GM12878 (cell line): ENCODE measurements at regions not wholly inside any gene's neighbourhood (a gene's known extent, or its start where the extent isn't known, plus 50 kb on each side); places are given as distances from the start of the nearest gene placed in this dataset.

Experiments used
- ATAC-seq: fragments of 200-7000 bp; cut with Tn5 transposase; 3 replicates; pipeline ENCODE4 v1.9.1; 2020; ENCODE audit warnings: mild to moderate bottlenecking, moderate library complexity
- BruUV-seq: library from RNA; stranded (reverse); fragments of 400-500 nt; replicated peaks from 2 replicates; lab custom pipeline; 2021; lab: Mats Ljungman, UMichigan
- CTCF ChIA-PET: fragments of 300-600 bp; sonication (Branson Sonifier 250); formaldehyde crosslinking; extraction: SDS; loops from one replicate; lab custom pipeline; 2021; ENCODE audit warnings: inconsistent platforms; lab: Yijun Ruan, JAX
- POLR2A ChIA-PET: fragments of 350-600 bp; formaldehyde crosslinking; extraction: SDS; loops from one replicate; lab custom pipeline; 2021; ENCODE audit warnings: inconsistent platforms; lab: Charles Lee
- RAD21 ChIA-PET: fragments of 300-600 bp; sonication (Branson Sonifier 250); formaldehyde crosslinking; loops from one replicate; lab custom pipeline; 2023; ENCODE audit warnings: antibody characterized with exemption; ENCODE audit not compliant: unreplicated experiment; lab: Charles Lee
- SMC1A ChIA-PET: fragments of 300-600 bp; sonication (Branson Sonifier 250); formaldehyde crosslinking; loops from one replicate; lab custom pipeline; 2023; ENCODE audit not compliant: unreplicated experiment, uncharacterized antibody; lab: Charles Lee
- DNase-seq: peaks from one replicate; pipeline ENCODE4 v3.0.0-alpha.2; 2011; ENCODE audit warnings: low read depth, low spot score
- FAIRE-seq: peaks from 3 replicates; lab custom pipeline; 2011; peaks lifted over from hg19 to GRCh38; lab: Jason Lieb, UNC
- H2AFZ ChIP-seq: 2 replicates; pipeline ENCODE4 v1.6.0; 2011; ENCODE audit warnings: low read depth, low read length, control low read depth; ENCODE audit not compliant: control insufficient read depth
- H3K27ac ChIP-seq: 2 replicates; pipeline ENCODE4 v1.5.1; 2011; ENCODE audit warnings: control low read depth; ENCODE audit not compliant: control insufficient read depth, insufficient read depth
- H3K27me3 ChIP-seq, 2 experiments: replicated peaks in 1 of 2; 2 replicates each; pipeline versions ENCODE4 v1.6.0 to v1.6.1; 2011; ENCODE audit warnings: low read length in 1 of 2; ENCODE audit not compliant: control insufficient read depth in 2 of 2, insufficient read depth in 2 of 2
- H3K36me3 ChIP-seq, 2 experiments: 2 replicates each; pipeline ENCODE4 v1.5.1; 2011; ENCODE audit warnings: low read length in 1 of 2; ENCODE audit not compliant: control insufficient read depth in 2 of 2, insufficient read depth in 2 of 2
- H3K4me1 ChIP-seq: 2 replicates; pipeline ENCODE4 v1.6.1; 2011; ENCODE audit warnings: mild to moderate bottlenecking, low read length, moderate library complexity, mixed read lengths; ENCODE audit not compliant: control insufficient read depth, insufficient read depth
- H3K4me2 ChIP-seq: 2 replicates; pipeline ENCODE4 v1.6.0; 2011; ENCODE audit warnings: control low read depth; ENCODE audit not compliant: control insufficient read depth, insufficient read depth
- H3K4me3 ChIP-seq: fragments of 200-600 bp; sonication (generic); 2 replicates; pipeline ENCODE4 v1.5.1; 2016
- H3K79me2 ChIP-seq: 2 replicates; pipeline ENCODE4 v1.6.0; 2011; ENCODE audit warnings: low read length; ENCODE audit not compliant: control insufficient read depth, insufficient read depth
- H3K9ac ChIP-seq: 2 replicates; pipeline ENCODE4 v1.8.0; 2011; ENCODE audit warnings: low read length, control low read depth, mixed read lengths; ENCODE audit not compliant: control insufficient read depth, insufficient read depth
- H3K9me3 ChIP-seq: replicated peaks from 3 replicates; pipeline ENCODE4 v1.5.1; 2011; ENCODE audit warnings: mild to moderate bottlenecking, low read length; ENCODE audit not compliant: control insufficient read depth, insufficient read depth
- H4K20me1 ChIP-seq: 2 replicates; pipeline ENCODE4 v1.6.0; 2011; ENCODE audit not compliant: control insufficient read depth, insufficient read depth
- BMI1 ChIP-seq: fragments of 450-650 bp; IDR thresholded peaks from 2 replicates; pipeline ENCODE4 v1.6.1; 2016; ENCODE audit warnings: mild to moderate bottlenecking, moderate library complexity, borderline replicate concordance
- CHD2 ChIP-seq: IDR thresholded peaks from 2 replicates; pipeline ENCODE4 v1.6.1; 2011; ENCODE audit warnings: low read depth, low read length, improper control_type of control experiment, borderline replicate concordance
- FOXM1 ChIP-seq: IDR thresholded peaks from 2 replicates; pipeline ENCODE4 v1.6.1; 2012; ENCODE audit warnings: low read depth, mild to moderate bottlenecking, inconsistent platforms, low read length, moderate library complexity
- GATAD2B ChIP-seq: fragments of 450-650 bp; conservative IDR thresholded peaks from 2 replicates; pipeline ENCODE4 v1.6.1; 2017; ENCODE audit warnings: low read depth, mild to moderate bottlenecking, moderate library complexity
- HCFC1 ChIP-seq: fragments of 150-350 bp; IDR thresholded peaks from 2 replicates; pipeline ENCODE4 v1.6.1; 2014; ENCODE audit warnings: low read length
- KLF5 ChIP-seq: fragments of 450-650 bp; IDR thresholded peaks from 2 replicates; pipeline ENCODE4 v1.6.1; 2014; ENCODE audit warnings: mild to moderate bottlenecking; ENCODE audit not compliant: partially characterized antibody
- MTA3 ChIP-seq: IDR thresholded peaks from 2 replicates; pipeline ENCODE4 v1.6.1; 2012; ENCODE audit warnings: low read length, inconsistent platforms, borderline replicate concordance
- MYC ChIP-seq: IDR thresholded peaks from 2 replicates; pipeline ENCODE4 v1.6.1; 2011; ENCODE audit warnings: mild to moderate bottlenecking, low read length, moderate library complexity, inconsistent platforms; ENCODE audit not compliant: insufficient read depth, insufficient replicate concordance, insufficient read length, severe bottlenecking
- NBN ChIP-seq: fragments of 450-650 bp; IDR thresholded peaks from 2 replicates; pipeline ENCODE4 v1.6.1; 2016
- RFX5 ChIP-seq: IDR thresholded peaks from 2 replicates; pipeline ENCODE4 v1.6.1; 2011; ENCODE audit warnings: low read depth, low read length, improper control_type of control experiment
- SREBF1 ChIP-seq: IDR thresholded peaks from 2 replicates; pipeline ENCODE4 v1.6.1; 2012; ENCODE audit warnings: mild to moderate bottlenecking, low read length
- WGBS: methylation state at CpG from one replicate; pipeline ENCODE4 v1.1.6; 2016; ENCODE audit warnings: low lambda C conversion rate; ENCODE audit not compliant: insufficient replicate concordance, insufficient coverage; ENCODE audit errors: missing lambda C conversion rate; 5-methylcytosine and 5-hydroxymethylcytosine counted together
- in situ Hi-C: fragments of 300-500 bp; cut with MboI; formaldehyde crosslinking; loops from 9 replicates; pipeline ENCODE4 v1.14.3; 2018; ENCODE audit warnings: mixed read lengths
- intact Hi-C: fragments of 100-400 bp; cut with micrococcal nuclease; formaldehyde crosslinking; loops from one replicate; pipeline ENCODE4 v1.14.2; 2022; ENCODE audit not compliant: unreplicated experiment
- TF ChIP-seq, protein P1 (sequence below): fragments of 450-650 bp; IDR thresholded peaks from 2 replicates; pipeline ENCODE4 v1.6.1; 2014; ENCODE audit warnings: mild to moderate bottlenecking
- TF ChIP-seq, protein P2 (sequence below): IDR thresholded peaks from 2 replicates; pipeline ENCODE4 v1.6.1; 2012; ENCODE audit warnings: low read depth, low read length, improper control_type of control experiment
- TF ChIP-seq, protein P3 (sequence below): IDR thresholded peaks from 2 replicates; pipeline ENCODE4 v1.6.1; 2012; ENCODE audit warnings: low read depth, low read length, improper control_type of control experiment
- TF ChIP-seq, protein P4 (sequence below): fragments of 450-650 bp; IDR thresholded peaks from 2 replicates; pipeline ENCODE4 v1.6.1; 2016; ENCODE audit warnings: mild to moderate bottlenecking

DNA sequence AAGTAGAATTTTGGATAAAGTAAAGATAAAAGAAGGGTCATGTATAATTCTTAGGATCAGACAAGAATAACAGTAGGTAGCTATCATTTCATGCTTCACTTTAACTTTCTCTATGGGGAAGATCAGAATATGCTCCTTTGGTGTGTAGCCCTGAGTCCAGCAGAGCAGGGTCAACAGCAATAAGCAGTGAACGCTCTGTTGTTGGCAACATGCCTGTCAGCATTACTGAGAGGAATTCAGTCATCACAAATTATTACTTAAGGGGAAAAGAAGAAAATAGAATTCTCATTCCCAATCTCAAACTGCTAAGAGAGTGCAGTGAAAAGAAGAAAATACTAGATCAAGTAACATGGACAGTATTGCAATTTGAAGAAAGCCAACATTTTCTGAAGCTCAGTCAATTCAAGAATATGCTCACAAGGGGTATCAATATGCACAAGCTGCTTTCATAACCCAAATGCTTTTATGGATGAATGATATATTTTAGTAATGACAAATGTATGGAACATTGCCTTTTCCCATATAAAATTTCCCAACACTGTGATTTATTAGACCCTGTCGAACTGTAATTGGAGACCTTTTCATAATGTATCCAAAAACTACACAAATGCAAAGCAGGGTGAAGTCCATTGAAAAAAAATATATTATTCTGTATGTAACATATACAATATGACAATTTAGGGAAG, 1359.4 kb downstream of the EFNA5 start:
- no peak overlapping the region for H2AFZ ChIP-seq
- H3K36me3 ChIP-seq: no peaks in the 10 kb centered on the region
- no peaks in the 10 kb centered on the region for H3K4me1 ChIP-seq
- FAIRE-seq (no peak), ATAC-seq (no peak), DNase-seq (no peak)
- no peak overlapping the region for H3K4me2 ChIP-seq
- CTCF ChIA-PET: no interaction called here
- no peaks in the 10 kb centered on the region for H4K20me1 ChIP-seq
- SMC1A ChIA-PET: no interaction called here
- H3K27me3 ChIP-seq: no peaks in the 10 kb centered on the region
- POLR2A ChIA-PET: no interaction called here
- WGBS: 15% methylated on average over 2 of the region's 2 CpGs
- intact Hi-C loops: no loop called here
- H3K27ac ChIP-seq: no peak overlapping the region
- H3K9me3 ChIP-seq: no peaks in the 10 kb centered on the region
- in situ Hi-C loops: no loop called here
- H3K9ac ChIP-seq: no peak overlapping the region
- no peaks in the 10 kb centered on the region for H3K79me2 ChIP-seq
- RAD21 ChIA-PET: no interaction called here
- TF ChIP-seq GATAD2B (no peak), KLF5 (no peak), SREBF1 (no peak), NBN (no peak), MTA3 (no peak), CHD2 (no peak), RFX5 (no peak), FOXM1 (no peak), HCFC1 (no peak), MYC (no peak), BMI1 (no peak)
- TF ChIP-seq, protein P1, sequence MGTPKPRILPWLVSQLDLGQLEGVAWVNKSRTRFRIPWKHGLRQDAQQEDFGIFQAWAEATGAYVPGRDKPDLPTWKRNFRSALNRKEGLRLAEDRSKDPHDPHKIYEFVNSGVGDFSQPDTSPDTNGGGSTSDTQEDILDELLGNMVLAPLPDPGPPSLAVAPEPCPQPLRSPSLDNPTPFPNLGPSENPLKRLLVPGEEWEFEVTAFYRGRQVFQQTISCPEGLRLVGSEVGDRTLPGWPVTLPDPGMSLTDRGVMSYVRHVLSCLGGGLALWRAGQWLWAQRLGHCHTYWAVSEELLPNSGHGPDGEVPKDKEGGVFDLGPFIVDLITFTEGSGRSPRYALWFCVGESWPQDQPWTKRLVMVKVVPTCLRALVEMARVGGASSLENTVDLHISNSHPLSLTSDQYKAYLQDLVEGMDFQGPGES: no peak
- TF ChIP-seq, protein P2, sequence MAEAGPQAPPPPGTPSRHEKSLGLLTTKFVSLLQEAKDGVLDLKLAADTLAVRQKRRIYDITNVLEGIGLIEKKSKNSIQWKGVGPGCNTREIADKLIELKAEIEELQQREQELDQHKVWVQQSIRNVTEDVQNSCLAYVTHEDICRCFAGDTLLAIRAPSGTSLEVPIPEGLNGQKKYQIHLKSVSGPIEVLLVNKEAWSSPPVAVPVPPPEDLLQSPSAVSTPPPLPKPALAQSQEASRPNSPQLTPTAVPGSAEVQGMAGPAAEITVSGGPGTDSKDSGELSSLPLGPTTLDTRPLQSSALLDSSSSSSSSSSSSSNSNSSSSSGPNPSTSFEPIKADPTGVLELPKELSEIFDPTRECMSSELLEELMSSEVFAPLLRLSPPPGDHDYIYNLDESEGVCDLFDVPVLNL: no peak
- TF ChIP-seq, protein P3, sequence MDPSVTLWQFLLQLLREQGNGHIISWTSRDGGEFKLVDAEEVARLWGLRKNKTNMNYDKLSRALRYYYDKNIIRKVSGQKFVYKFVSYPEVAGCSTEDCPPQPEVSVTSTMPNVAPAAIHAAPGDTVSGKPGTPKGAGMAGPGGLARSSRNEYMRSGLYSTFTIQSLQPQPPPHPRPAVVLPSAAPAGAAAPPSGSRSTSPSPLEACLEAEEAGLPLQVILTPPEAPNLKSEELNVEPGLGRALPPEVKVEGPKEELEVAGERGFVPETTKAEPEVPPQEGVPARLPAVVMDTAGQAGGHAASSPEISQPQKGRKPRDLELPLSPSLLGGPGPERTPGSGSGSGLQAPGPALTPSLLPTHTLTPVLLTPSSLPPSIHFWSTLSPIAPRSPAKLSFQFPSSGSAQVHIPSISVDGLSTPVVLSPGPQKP: no peak
- TF ChIP-seq, protein P4, sequence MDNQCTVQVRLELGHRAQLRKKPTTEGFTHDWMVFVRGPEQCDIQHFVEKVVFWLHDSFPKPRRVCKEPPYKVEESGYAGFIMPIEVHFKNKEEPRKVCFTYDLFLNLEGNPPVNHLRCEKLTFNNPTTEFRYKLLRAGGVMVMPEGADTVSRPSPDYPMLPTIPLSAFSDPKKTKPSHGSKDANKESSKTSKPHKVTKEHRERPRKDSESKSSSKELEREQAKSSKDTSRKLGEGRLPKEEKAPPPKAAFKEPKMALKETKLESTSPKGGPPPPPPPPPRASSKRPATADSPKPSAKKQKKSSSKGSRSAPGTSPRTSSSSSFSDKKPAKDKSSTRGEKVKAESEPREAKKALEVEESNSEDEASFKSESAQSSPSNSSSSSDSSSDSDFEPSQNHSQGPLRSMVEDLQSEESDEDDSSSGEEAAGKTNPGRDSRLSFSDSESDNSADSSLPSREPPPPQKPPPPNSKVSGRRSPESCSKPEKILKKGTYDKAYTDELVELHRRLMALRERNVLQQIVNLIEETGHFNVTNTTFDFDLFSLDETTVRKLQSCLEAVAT: no peak
- no TSS peak for BruUV-seq
- no peak overlapping the region for H3K4me3 ChIP-seq
